Neuronal stem cell (in vitro differentiated cells): ENCODE measurements at regions not wholly inside any gene's neighbourhood (a gene's known extent, or its start where the extent isn't known, plus 50 kb on each side); places are given as distances from the start of the nearest gene placed in this dataset.

Experiments used
- DNase-seq: peaks from one replicate; pipeline ENCODE4 v3.0.0-alpha.2; 2013; ENCODE audit warnings: low spot score
- H2AFZ ChIP-seq: one replicate; pipeline ENCODE4 v1.6.1; 2013; ENCODE audit warnings: mild to moderate bottlenecking, low read length, inconsistent platforms
- H2AK5ac ChIP-seq: 2 replicates; pipeline ENCODE4 v1.6.1; 2013; ENCODE audit warnings: low read depth, mild to moderate bottlenecking, inconsistent platforms, low read length, moderate library complexity, mixed read lengths
- H2BK120ac ChIP-seq: 2 replicates; pipeline ENCODE4 v1.6.1; 2013; ENCODE audit warnings: low read depth, mild to moderate bottlenecking, inconsistent platforms, low read length, moderate library complexity, mixed read lengths
- H2BK12ac ChIP-seq: one replicate; pipeline ENCODE4 v1.6.1; 2013; ENCODE audit warnings: low read length, inconsistent platforms
- H2BK15ac ChIP-seq: 2 replicates; pipeline ENCODE4 v1.6.1; 2013; ENCODE audit warnings: mild to moderate bottlenecking, low read length, inconsistent platforms, mixed read lengths
- H2BK5ac ChIP-seq: one replicate; pipeline ENCODE4 v1.6.1; 2013; ENCODE audit warnings: inconsistent platforms, mild to moderate bottlenecking, low read length, moderate library complexity
- H3K14ac ChIP-seq: one replicate; pipeline ENCODE4 v1.6.1; 2013; ENCODE audit warnings: low read length, inconsistent platforms
- H3K18ac ChIP-seq: 2 replicates; pipeline ENCODE4 v1.6.1; 2013; ENCODE audit warnings: low read length, inconsistent platforms
- H3K23ac ChIP-seq: 2 replicates; pipeline ENCODE4 v1.6.1; 2013; ENCODE audit warnings: low read depth, mild to moderate bottlenecking, mixed read lengths, low read length, inconsistent platforms; ENCODE audit not compliant: poor library complexity
- H3K27ac ChIP-seq: replicated peaks from 3 replicates; pipeline ENCODE4 v1.5.1; 2013; ENCODE audit warnings: low read length, inconsistent platforms
- H3K27me3 ChIP-seq, 3 experiments: 2 replicates each; pipeline ENCODE4 v1.6.1; 2013; ENCODE audit warnings: low read length in 3 of 3, mild to moderate bottlenecking in 2 of 3, inconsistent platforms in 1 of 3, low read depth in 1 of 3, mixed read lengths in 1 of 3, moderate library complexity in 1 of 3; ENCODE audit not compliant: control insufficient read depth in 3 of 3, insufficient read depth in 3 of 3
- H3K36me3 ChIP-seq, 2 donors: replicated peaks in 1 of 2; 2 replicates each; pipeline ENCODE4 v1.6.1; 2013; ENCODE audit warnings: low read length in 2 of 2; ENCODE audit not compliant: control insufficient read depth in 2 of 2, insufficient read depth in 2 of 2
- H3K4ac ChIP-seq: 2 replicates; pipeline ENCODE4 v1.6.1; 2013; ENCODE audit warnings: inconsistent platforms, mild to moderate bottlenecking, low read length, moderate library complexity
- H3K4me1 ChIP-seq, 2 donors: 1 replicate in 1 of 2; 2 replicates in 1 of 2; pipeline ENCODE4 v1.6.1; 2013; ENCODE audit warnings: low read length in 2 of 2, low read depth in 1 of 2; ENCODE audit not compliant: control insufficient read depth in 2 of 2, insufficient read depth in 1 of 2
- H3K4me2 ChIP-seq: one replicate; pipeline ENCODE4 v1.6.1; 2013; ENCODE audit warnings: mild to moderate bottlenecking, low read length, inconsistent platforms; ENCODE audit not compliant: insufficient read depth, poor library complexity, severe bottlenecking
- H3K4me3 ChIP-seq, 2 donors: 2 replicates each; pipeline ENCODE4 v1.5.1; 2013; ENCODE audit warnings: low read length in 2 of 2, mild to moderate bottlenecking in 2 of 2, inconsistent platforms in 1 of 2, moderate library complexity in 1 of 2
- H3K79me1 ChIP-seq: one replicate; pipeline ENCODE4 v1.6.1; 2013; ENCODE audit warnings: low read depth, mild to moderate bottlenecking, inconsistent platforms, low read length, moderate library complexity
- H3K9ac ChIP-seq: one replicate; pipeline ENCODE4 v1.6.1; 2013; ENCODE audit warnings: mild to moderate bottlenecking, low read depth, low read length, inconsistent platforms; ENCODE audit not compliant: poor library complexity
- H3K9me3 ChIP-seq, 2 donors: replicated peaks in 1 of 2; 2 replicates each; pipeline versions ENCODE3 to v1.6.1; 2013; ENCODE audit warnings: low read length in 2 of 2, mild to moderate bottlenecking in 2 of 2, inconsistent platforms in 1 of 2, low read depth in 1 of 2, mixed read lengths in 1 of 2, moderate library complexity in 1 of 2; ENCODE audit not compliant: control insufficient read depth in 2 of 2, insufficient read depth in 1 of 2
- H4K8ac ChIP-seq: one replicate; pipeline ENCODE4 v1.6.1; 2013; ENCODE audit warnings: low read depth, mild to moderate bottlenecking, inconsistent platforms, low read length, moderate library complexity
- H4K91ac ChIP-seq: one replicate; pipeline ENCODE4 v1.6.1; 2013; ENCODE audit warnings: low read length, low read depth, mild to moderate bottlenecking, inconsistent platforms; ENCODE audit not compliant: poor library complexity
- WGBS, 2 donors: extraction: QIAGEN DNeasy Blood & Tissue Kit; methylation state at CpG; one replicate each; pipeline ENCODE4 v1.1.7; 2013; ENCODE audit warnings: missing lambda C conversion rate in 2 of 2, mixed read lengths in 1 of 2; ENCODE audit not compliant: insufficient read length in 2 of 2, insufficient replicate concordance in 1 of 2; ENCODE audit errors: extremely low coverage in 2 of 2; 5-methylcytosine and 5-hydroxymethylcytosine counted together

DNA sequence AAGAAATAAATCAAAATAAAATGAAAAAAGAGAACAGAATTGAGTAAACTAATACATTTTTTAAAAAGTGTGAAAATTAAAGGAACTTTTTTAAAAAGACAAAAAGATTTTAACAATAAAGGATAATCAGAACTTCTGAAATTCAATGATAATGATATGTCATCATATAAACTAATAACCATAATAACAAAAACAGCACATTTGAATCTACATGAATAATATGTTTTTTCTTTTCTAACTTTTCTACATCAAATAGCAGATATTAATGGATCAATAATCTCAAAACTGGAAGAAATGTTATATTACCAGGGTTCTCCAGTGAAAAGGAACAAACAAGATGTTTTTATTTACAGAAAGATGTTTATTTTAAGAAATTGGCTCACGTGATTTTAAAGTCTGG, 903.3 kb upstream of the MIR17HG start:
- no peak overlapping the region for H2AFZ ChIP-seq
- H3K14ac ChIP-seq: no peak overlapping the region
- H2AK5ac ChIP-seq: no peak overlapping the region
- H2BK12ac ChIP-seq: no peak overlapping the region
- no peak overlapping the region for H3K27ac ChIP-seq
- no peak for DNase-seq
- no peak overlapping the region for H4K8ac ChIP-seq
- H3K36me3 ChIP-seq: no peaks in the 10 kb centered on the region
- WGBS, 2 donors: no CpG with 5 or more reads among the region's 1 CpG
- no peak overlapping the region for H3K18ac ChIP-seq
- H2BK15ac ChIP-seq: no peak overlapping the region
- no peak overlapping the region for H3K4ac ChIP-seq
- H3K27me3 ChIP-seq: no peaks in the 10 kb centered on the region
- H3K4me3 ChIP-seq: no peak overlapping the region
- H3K9ac ChIP-seq: no peak overlapping the region
- H4K91ac ChIP-seq: no peak overlapping the region
- H2BK5ac ChIP-seq: no peak overlapping the region
- no peaks in the 10 kb centered on the region for H3K79me1 ChIP-seq
- no peak overlapping the region for H3K4me2 ChIP-seq
- peaks cover 0 to 2% of the 10 kb centered on the region in 2 donors for H3K9me3 ChIP-seq
- peaks cover 2 to 3% of the 10 kb centered on the region in 2 donors for H3K4me1 ChIP-seq
- no peak overlapping the region for H3K23ac ChIP-seq
- H2BK120ac ChIP-seq: no peak overlapping the region

DNA sequence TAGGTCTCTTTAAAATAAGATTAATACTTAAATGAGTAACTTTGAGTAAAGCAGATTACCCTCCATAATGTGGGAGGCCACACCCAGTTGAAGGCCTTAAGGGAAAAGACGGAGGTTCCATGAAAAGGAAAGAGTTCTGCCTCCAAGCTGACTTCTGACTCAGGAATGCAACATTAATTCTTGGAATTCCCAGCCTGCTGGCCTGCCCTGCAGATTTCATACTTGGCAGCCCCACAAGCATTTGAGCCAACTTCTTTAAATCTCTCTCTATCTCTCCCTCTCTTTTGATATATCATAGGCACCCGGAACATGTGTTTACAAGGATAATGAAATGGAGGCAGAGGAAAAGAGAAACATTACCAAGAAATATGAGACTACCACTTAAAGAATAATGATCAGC, 902.3 kb upstream of the MIR17HG start:
- Histone ChIP-seq H2BK12ac (no peak overlapping the region), H2AK5ac (no peak overlapping the region), H2BK15ac (no peak overlapping the region), H4K91ac (no peak overlapping the region), H3K4me1 (peaks cover 2 to 3% of the 10 kb centered on the region in 2 donors), H3K36me3 (no peaks in the 10 kb centered on the region), H3K27ac (no peak overlapping the region), H3K9ac (no peak overlapping the region), H3K27me3 (no peaks in the 10 kb centered on the region), H3K14ac (no peak overlapping the region), H3K79me1 (no peaks in the 10 kb centered on the region), H3K9me3 (peaks cover 0 to 2% of the 10 kb centered on the region in 2 donors), H2BK5ac (no peak overlapping the region), H3K23ac (no peak overlapping the region), H2BK120ac (no peak overlapping the region), H4K8ac (no peak overlapping the region), H3K18ac (no peak overlapping the region), H3K4me3 (no peak overlapping the region), H3K4ac (no peak overlapping the region), H2AFZ (peak overlapping the region; percentile 47), H3K4me2 (no peak overlapping the region)
- no CpG with 5 or more reads among the region's 2 CpGs for WGBS, 2 donors
- peak; percentile 15 for DNase-seq

DNA sequence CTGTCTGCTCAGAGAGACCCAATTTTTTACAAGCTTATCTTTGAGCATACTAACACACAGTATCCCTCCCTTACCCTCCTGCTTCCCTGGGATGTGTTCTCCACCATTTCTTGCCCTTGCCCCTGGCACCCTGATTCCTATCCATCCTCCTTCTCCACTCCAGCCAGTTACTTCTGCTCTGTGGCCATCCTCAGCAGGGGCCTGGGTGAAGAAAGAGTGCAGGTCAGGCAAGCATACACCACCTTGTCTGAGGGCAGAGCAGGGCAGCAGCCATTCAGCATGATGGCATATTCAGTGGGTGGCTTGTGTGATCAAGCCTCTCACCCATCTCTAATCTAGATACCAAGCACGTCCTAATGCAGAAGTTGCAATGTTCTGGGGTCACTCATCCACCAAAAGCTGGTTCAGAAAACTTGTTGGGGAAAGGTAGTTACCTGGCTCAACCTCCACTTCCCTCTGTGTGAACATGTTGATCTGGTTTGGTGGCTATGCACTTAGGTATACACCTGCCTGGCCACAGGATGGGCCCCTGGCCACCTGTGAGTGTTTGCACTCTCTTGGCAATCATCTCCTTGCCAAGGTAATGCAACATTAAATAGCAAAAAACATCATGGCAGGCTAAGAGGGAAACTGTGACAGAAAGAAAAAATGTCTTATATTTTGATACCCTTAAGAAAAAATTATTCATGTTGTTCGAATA, 900.3 kb upstream of the MIR17HG start:
- Histone ChIP-seq H3K4me2 (no peak overlapping the region), H3K23ac (peak overlapping the region; percentile 25), H4K91ac (no peak overlapping the region), H2AFZ (no peak overlapping the region), H2BK15ac (no peak overlapping the region), H2BK5ac (no peak overlapping the region), H3K18ac (peak overlapping the region; percentile 9), H2AK5ac (no peak overlapping the region), H2BK120ac (no peak overlapping the region), H3K4me3 (no peak overlapping the region), H3K79me1 (no peaks in the 10 kb centered on the region), H3K14ac (no peak overlapping the region), H3K9ac (no peak overlapping the region), H2BK12ac (peak overlapping the region; percentile 47), H3K4me1 (peaks cover 2 to 3% of the 10 kb centered on the region in 2 donors), H4K8ac (no peak overlapping the region), H3K36me3 (no peaks in the 10 kb centered on the region), H3K9me3 (peaks cover 0 to 2% of the 10 kb centered on the region in 2 donors), H3K27me3 (no peaks in the 10 kb centered on the region), H3K4ac (no peak overlapping the region), H3K27ac (no peak overlapping the region)
- no CpG with 5 or more reads among the region's 2 CpGs for WGBS, 2 donors
- no peak for DNase-seq

DNA sequence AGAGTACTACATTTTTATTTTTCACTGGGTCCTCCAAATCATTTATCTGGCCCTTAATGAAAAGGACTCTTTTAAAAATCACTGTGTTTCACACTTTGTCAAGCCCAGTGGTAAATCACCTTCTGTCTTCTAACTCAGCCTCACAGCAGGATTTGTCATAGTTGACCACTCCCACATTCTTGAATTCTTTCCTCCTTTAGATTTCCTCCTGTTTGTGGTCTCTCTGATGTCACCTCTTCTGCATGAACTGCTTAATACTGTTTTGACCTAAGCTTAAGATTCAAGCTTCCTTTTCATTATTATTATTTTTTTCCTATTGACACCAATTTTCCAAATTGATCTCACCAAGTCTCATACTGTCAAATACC, 899.8 kb upstream of the MIR17HG start:
- Histone ChIP-seq H3K4me3 (no peak overlapping the region), H4K8ac (no peak overlapping the region), H3K14ac (no peak overlapping the region), H2BK12ac (no peak overlapping the region), H3K9me3 (peaks cover 0 to 2% of the 10 kb centered on the region in 2 donors), H2AK5ac (no peak overlapping the region), H2BK120ac (no peak overlapping the region), H2BK15ac (no peak overlapping the region), H4K91ac (no peak overlapping the region), H3K9ac (no peak overlapping the region), H3K36me3 (no peaks in the 10 kb centered on the region), H2AFZ (no peak overlapping the region), H3K4me1 (peaks cover 2 to 3% of the 10 kb centered on the region in 2 donors), H3K18ac (no peak overlapping the region), H2BK5ac (no peak overlapping the region), H3K4me2 (no peak overlapping the region), H3K79me1 (no peaks in the 10 kb centered on the region), H3K27ac (no peak overlapping the region), H3K27me3 (no peaks in the 10 kb centered on the region), H3K4ac (no peak overlapping the region), H3K23ac (no peak overlapping the region)
- DNase-seq: no peak
